GM21367 (cell line): ENCODE measurements at regions not wholly inside any gene's neighbourhood (a gene's known extent, or its start where the extent isn't known, plus 50 kb on each side); places are given as distances from the start of the nearest gene placed in this dataset.
"Not testable (repeated sequence)": the region's sequence is repeated elsewhere in the genome, so short reads cannot be mapped to it uniquely, and the experiment has no call there.

ENCODE experiments used
- ATAC-seq: cut with Tn5 transposase; IDR thresholded peaks from one replicate; pipeline ENCODE4 v1.9.1; 2021; ENCODE audit not compliant: unreplicated experiment

DNA sequence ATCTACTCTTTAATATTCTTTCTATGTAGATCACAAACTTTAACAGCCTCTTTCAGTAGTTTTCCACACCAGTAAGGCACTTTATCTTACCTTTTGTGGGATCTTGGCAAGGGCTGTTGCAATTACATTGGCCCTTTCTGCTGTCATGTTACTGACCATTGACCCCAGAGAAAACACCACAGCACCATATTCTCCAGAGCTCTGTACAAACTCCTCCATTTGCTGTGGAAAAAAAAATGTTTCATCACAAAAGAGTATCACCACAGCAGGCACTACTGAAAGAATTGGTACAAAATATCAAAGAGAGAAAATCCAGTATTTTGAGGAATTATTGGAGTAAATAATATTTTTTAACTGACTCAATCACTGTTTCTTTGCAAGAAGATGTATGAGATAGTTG, 62.3 kb upstream of the UGT2A3 start:
- ATAC-seq, result not testable (repeated sequence)

DNA sequence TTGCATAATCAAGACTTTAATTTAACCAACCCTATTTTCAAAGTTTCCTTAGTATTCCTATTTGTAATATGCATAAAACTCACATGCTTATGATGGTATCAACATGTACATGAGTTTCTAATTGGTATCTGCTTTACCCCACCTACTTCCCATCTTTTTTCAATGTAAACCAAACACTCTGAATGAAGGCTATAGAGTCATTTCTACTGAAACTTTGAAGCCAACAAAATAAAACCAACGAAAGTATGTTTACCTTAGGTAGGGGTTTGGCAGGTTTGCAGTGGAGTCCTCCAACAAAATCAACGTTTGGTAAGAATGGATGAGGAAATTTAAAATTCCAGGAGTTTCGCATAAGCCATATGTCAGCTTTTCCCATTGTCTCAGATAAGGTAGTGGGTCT, 66.4 kb upstream of the UGT2A3 start:
- ATAC-seq, result not testable (repeated sequence)

DNA sequence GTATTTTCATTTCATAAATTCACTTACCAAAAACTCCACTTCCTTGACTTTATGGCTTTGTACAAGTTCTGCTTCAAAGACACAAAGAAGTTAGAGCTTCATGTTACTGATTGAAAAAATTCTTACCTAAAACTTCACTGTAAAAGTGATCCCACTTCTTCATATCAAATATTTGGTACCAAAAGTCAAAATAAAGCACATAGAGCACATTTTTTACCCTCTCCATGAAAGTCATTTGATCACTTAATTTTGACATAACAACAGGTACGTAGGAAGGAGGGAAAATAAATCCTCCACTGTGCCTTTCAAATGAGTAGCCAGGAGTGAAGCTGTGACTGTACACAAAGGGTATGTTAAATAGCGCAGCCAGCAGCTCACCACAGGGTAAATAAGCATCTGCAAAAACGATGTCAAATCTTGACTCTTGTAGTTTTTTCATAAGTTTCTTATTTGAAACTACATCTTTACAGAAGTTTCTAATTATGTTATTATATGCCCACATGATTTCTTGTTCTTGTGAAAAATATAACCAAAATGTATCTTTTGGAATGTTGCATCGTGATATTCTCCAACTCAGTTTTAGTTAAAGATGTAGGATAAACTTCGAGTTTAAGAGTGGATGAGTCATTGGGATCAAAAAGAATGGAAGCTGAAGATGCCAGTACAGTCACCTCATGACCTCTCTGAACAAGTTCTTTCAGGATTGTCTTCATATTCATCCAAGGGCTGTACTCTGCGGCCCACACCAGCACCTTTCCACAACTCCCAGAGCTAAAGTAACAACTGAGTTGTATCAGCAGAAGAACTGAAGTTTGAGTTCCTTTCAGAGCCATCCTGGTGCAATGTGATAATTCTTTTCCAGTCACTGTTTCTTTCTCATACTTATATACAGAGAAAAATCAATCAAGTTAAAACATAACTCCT, 68.2 kb upstream of the UGT2A3 start:
- not testable (repeated sequence) for ATAC-seq

DNA sequence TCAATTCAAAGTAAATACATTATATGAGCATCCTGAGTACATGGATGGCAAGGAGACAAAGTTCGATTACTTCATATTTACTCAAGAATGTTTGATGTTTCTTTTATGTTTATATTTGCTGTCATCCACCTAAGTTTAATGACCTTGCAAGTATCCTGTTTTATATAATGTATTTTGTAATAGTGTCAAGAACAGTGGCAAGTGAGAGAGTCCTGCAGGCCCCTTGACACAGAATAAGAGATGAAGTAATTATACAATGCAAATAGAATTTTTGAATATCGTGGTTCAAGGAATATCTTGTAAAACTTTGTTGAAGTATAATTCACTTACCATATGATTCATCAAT, 68.8 kb upstream of the UGT2A3 start:
- ATAC-seq, result not testable (repeated sequence)

DNA sequence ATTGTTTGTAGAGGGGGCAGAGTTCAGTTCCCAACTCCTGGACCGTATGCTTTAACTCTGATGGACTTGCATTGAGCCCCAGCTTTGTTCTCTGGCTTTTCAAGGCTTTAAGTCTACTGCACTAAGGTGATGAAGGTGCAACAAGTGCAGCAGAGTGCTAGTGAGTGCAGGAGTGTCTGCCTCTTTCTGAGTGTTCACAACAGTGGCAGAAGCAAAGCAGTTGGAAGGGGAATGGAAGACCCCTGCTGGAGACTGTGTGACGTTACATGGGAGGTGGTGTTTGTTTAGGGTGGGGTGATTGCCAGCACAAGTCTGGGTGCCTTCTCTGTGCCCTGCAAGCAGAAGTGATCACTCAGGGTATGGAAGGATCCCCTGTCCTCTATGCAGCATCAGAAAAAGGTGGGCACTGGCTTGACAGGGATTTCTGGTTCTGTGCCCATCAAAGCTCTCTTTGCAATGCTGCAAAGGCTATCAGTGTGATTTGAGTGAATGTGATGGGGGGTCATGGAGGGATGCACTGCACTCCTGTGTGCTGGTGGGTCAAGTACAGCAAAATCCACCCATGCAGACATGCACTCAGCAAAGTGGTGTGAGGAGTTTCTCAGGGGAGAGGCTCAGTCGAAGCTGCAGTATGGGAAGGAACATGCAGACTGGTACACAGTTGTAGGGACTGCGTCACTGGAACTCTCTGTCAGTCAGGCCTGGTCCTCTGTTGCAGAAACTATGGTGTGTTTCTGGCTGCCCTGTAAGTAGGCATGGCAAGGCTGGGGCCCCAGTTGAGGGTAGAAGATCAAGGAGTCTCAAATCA, 70.9 kb upstream of the UGT2B7 start:
- peak; percentile 83 for ATAC-seq

DNA sequence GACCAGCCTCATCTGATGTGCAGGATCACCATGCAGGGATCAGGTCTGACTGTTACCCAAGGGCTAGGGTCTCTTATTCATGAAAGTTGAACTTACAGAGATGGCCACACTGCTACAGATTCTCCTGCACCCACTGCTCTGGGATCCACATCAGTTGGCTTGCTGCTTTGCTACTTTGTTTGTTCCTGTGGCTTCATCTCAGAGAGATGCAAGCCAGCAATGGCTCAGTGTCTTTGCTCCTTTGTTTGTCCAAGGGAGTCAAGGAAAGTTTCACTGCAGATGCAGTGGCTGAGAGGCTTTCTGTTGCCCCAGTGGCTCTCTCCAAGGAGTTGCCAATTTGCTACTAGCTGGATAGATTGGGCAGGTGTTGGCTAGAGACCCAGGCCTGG, 70.3 kb upstream of the UGT2B7 start:
- ATAC-seq, result no peak

DNA sequence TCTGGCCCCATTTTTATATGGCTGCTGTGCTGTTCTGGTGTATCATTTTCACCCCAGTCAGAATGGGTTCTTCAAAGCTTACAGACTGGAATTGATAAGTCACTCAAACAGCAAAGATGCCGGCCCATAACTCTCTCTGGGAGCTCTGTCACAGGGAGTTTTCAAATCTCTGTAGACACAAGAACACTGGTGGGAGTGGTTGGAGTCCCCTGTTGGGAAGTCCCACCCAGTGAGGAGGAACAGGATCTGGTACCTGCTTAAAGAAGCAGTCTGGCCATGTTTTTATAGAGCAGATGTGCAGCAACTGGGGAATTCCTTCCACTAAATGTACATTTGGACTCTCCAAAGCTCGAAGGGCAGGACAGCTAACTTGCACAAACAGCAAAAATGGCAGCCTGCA, 69.3 kb upstream of the UGT2B7 start:
- no peak for ATAC-seq

DNA sequence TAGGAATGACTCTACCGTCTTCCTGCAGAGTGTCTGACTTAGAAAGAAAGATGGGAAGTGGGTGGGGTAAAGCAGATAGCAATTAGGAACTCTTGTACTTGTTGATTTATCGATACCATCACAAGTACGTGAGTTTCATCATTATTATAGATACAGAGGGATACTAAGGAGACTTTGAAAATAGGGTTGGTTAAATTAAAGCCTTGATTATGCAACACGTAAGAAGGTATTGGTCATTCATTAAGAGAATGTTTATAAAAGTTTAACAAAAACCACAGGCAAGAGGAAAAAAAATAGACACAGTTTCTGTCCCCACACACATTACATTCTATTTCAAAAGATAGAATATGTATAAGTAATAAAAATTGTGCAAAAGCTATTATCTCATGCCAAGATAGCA, 65.9 kb upstream of the UGT2B7 start:
- no peak for ATAC-seq

DNA sequence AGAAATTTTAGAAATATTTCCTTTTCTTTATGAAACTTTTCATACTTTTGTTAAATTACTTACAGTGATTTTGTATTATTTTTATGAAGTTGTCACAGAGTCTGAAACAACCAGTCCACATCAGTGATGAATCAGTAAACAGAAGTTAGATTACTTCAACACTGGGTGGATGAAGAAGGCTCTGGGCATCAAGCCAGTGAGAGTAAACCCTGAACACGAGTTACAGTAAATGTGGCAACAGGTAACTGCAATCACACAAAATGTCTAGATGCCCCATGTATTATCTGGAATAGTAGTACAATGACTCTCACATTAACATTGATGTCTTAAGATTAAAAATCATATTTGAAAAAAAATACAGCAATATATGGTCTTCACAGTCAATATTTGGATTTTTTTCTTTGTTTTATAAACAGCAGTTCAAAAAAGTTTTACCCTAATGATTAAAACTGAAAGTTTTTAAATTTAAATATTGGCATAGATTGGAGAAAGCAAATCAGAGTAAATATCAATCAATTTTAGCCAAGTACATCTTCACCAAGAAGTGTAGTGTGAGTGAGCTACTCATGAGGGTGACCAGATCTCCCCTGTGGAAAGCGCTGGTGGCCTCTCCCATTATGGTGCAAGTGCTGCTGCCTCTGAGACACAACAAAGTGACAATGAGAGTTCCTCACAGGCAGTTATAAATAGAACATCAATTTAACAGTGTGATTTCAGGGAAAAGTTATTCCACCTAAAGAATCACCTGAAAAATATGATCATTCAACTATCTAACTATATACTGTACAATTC, 63.2 kb upstream of the UGT2B7 start:
- no peak for ATAC-seq

DNA sequence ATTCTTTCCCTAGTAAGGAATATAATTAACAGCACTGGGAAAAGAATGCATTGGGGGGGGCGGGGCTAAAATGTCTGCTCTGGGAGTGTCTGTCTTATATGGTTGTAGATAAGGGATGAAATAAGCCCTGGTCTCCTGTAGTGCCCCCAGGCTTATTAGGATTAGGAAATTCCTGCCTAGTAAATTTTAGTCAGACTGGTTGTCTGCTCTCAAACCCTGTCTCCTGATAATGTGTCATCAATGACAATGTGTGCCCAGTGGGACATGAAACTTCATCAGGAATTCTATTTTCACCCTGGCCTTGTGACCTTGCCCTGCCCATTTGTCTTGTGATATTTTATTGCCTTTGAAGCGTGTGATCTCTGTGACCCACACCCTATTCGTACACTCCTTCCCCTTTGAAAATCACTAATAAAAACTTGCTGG, 61.9 kb upstream of the UGT2B7 start:
- not testable (repeated sequence) for ATAC-seq

DNA sequence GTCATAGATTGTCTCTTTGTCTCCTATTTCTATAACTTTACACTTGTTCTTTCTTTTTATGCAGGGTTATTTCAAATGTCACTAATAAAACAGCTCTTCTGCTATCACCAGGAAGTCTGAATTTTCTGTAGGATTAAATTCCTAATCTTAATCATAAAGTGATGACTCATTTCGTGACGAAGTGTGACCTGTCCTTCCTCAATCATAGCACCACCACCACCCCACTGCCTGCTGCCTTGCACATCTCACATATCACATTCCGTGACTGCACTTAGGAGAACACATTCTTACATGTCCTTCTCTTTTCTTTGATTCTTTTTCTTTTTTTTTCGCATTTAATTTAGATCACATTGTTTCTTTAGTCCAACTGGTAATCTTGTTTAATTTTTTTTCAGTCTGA, 57.7 kb upstream of the UGT2B7 start:
- no peak for ATAC-seq

DNA sequence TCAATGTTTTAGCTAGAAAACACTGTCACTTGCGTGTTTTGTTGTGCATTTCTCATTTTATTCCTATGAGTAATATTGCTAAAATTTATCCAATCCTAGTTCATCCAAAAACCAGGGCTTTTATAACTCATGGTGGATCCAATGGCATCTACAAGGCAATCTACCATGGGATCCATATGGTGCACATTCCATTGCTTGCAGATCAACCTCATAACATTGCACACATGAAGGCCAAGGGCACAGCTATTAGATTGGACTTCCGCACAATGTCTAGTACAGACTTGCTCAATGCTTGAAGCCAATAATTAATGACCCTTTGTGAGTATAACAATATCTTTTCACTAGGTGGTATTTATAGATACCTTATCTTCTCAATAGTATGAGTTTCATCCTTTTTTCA, 57.2 kb upstream of the UGT2B7 start:
- no peak for ATAC-seq

DNA sequence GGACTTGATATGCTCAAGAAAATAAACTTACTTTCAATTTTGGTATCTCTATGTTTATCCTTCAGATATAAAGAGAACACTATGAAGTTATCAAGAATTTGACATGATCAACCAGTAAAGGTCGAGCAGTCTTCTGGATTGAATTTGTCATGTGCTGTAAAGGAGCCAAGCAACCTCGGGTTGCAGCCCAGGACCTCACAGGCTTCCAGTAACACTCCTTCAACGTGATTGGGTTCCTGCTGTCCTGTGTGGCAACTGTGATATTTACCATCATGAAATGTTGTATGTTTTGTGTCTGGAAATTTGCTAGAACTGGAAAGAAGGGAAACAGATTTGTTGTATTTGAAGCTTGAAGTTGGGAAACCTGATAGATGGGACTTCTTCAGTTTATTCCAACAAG, 52.0 kb upstream of the UGT2B7 start:
- ATAC-seq, result no peak
